Uterus (tissue), 3 donors: ENCODE measurements at regions not wholly inside any gene's neighbourhood (a gene's known extent, or its start where the extent isn't known, plus 50 kb on each side); places are given as distances from the start of the nearest gene placed in this dataset.

Source experiments
- DNase-seq, 2 donors: peaks; one replicate each; pipeline ENCODE4 v3.0.0-alpha.2; 2019 to 2020
- H3K27ac ChIP-seq, 2 donors: fragments of 200-600 bp; sonication (generic); 1 replicate in 1 of 2; 2 replicates in 1 of 2; pipeline ENCODE4 v1.5.1; 2016 to 2018
- H3K27me3 ChIP-seq, 2 donors: fragments of 200-600 bp; sonication (generic); one replicate each; pipeline ENCODE4 v1.5.1; 2018 to 2019; ENCODE audit warnings: control low read depth in 1 of 2
- H3K36me3 ChIP-seq, 2 donors: fragments of 200-600 bp; sonication (generic); one replicate each; pipeline ENCODE4 v1.5.1; 2019; ENCODE audit warnings: control low read depth in 1 of 2
- H3K4me1 ChIP-seq, 2 donors: fragments of 200-600 bp; sonication (generic); one replicate each; pipeline ENCODE4 v1.5.1; 2018 to 2019; ENCODE audit warnings: control low read depth in 1 of 2
- H3K4me3 ChIP-seq, 2 donors: fragments of 200-600 bp; sonication (generic); 1 replicate in 1 of 2; 2 replicates in 1 of 2; pipeline ENCODE4 v1.5.1; 2018 to 2019; ENCODE audit warnings: mild to moderate bottlenecking in 1 of 2
- H3K9me3 ChIP-seq, 2 donors: fragments of 200-600 bp; sonication (generic); one replicate each; pipeline ENCODE4 v1.5.1; 2019; ENCODE audit warnings: control low read depth in 1 of 2
- CTCF ChIP-seq, 4 experiments: fragments of 200-600 bp in 2 of 4; fragments of 450-650 bp in 2 of 4; sonication (generic) in 2 of 4; IDR thresholded peaks; one replicate each; pipeline ENCODE4 v1.5.1; 2016 to 2019; ENCODE audit warnings: antibody characterized with exemption in 4 of 4, mild to moderate bottlenecking in 2 of 4, moderate library complexity in 1 of 4
- POLR2A ChIP-seq, 2 donors: fragments of 450-650 bp; IDR thresholded peaks; one replicate each; pipeline ENCODE4 v1.6.1; 2016; ENCODE audit warnings: antibody characterized with exemption in 2 of 2, mild to moderate bottlenecking in 1 of 2, moderate library complexity in 1 of 2
- intact Hi-C: fragments of 100-400 bp; cut with DNase I; formaldehyde crosslinking; loops from one replicate; pipeline ENCODE4 v1.15.1; 2023; ENCODE audit warnings: low total_unique reads
- donor health status: DM: yes; HTN: yes; CAD: no.

- TF ChIP-seq CTCF (IDR thresholded peaks at IDR 0.05) (no peak), POLR2A (IDR thresholded peaks at IDR 0.05) (no peak)
- no peaks in the 10 kb centered on the region for H3K36me3 ChIP-seq
- intact Hi-C loops: no loop called here
Observed at GRCh38 chr13:90120026-90120425, 1227.5 kb upstream of the MIR17HG start.

GRCh38 chr13:90121784-90122183, 1225.7 kb upstream of the MIR17HG start:
- no peaks in the 10 kb centered on the region for H3K4me1 ChIP-seq
- no peak overlapping the region for H3K27ac ChIP-seq
- no peaks in the 10 kb centered on the region for H3K27me3 ChIP-seq
- no peak for DNase-seq
- TF ChIP-seq CTCF (IDR thresholded peaks at IDR 0.05) (no peak), POLR2A (IDR thresholded peaks at IDR 0.05) (no peak)
- no peak overlapping the region for H3K4me3 ChIP-seq
- H3K9me3 ChIP-seq: no peaks in the 10 kb centered on the region
- no peaks in the 10 kb centered on the region for H3K36me3 ChIP-seq
- intact Hi-C loops: no loop called here

More at GRCh38 chr13:90120026-90120425, 1227.5 kb upstream of the MIR17HG start:
- no peak for DNase-seq
- Histone ChIP-seq H3K9me3 (no peaks in the 10 kb centered on the region), H3K27me3 (no peaks in the 10 kb centered on the region), H3K27ac (no peak overlapping the region), H3K4me3 (no peak overlapping the region), H3K4me1 (no peaks in the 10 kb centered on the region)

- Histone ChIP-seq H3K36me3 (no peaks in the 10 kb centered on the region), H3K27ac (no peak overlapping the region), H3K27me3 (no peaks in the 10 kb centered on the region), H3K9me3 (no peaks in the 10 kb centered on the region), H3K4me1 (no peaks in the 10 kb centered on the region), H3K4me3 (no peak overlapping the region)
- no peak for TF ChIP-seq CTCF (IDR thresholded peaks at IDR 0.05)
- TF ChIP-seq POLR2A (IDR thresholded peaks at IDR 0.05): no peak
- intact Hi-C loops: no loop called here
- no peak for DNase-seq
Observed at GRCh38 chr13:90122531-90122930, 1225.0 kb upstream of the MIR17HG start.

- no peaks in the 10 kb centered on the region for H3K9me3 ChIP-seq
- intact Hi-C loops: no loop called here
- DNase-seq: no peak
- H3K4me1 ChIP-seq: no peaks in the 10 kb centered on the region
- H3K4me3 ChIP-seq: no peak overlapping the region
- no peak for TF ChIP-seq CTCF (IDR thresholded peaks at IDR 0.05)
- no peak for TF ChIP-seq POLR2A (IDR thresholded peaks at IDR 0.05)
- no peaks in the 10 kb centered on the region for H3K36me3 ChIP-seq
- H3K27ac ChIP-seq: no peak overlapping the region
- no peaks in the 10 kb centered on the region for H3K27me3 ChIP-seq
Observed at GRCh38 chr13:90135558-90135957, 1211.9 kb upstream of the MIR17HG start.

DNA sequence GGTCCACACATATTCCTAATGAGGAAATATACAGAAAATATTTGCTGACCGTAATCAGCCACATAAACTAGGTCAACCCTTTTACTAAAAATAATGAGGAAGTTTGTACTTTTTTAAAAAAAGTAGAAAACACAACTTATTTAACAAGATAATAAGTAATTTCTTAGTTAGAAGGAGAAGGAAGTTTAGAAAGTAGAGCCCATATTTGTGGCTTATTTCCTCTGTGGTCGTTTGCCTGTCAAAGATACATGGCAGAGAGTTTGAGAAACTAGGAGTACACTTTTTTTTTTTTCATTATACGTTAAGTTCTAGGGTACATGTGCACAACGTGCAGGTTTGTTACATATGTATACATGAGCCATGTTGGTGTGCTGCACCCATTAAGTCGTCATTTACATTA, 1205.2 kb upstream of the MIR17HG start:
- TF ChIP-seq CTCF (IDR thresholded peaks at IDR 0.05) (no peak), POLR2A (IDR thresholded peaks at IDR 0.05) (no peak)

More for the DNA sequence above, 1205.2 kb upstream of the MIR17HG start:
- H3K36me3 ChIP-seq: no peaks in the 10 kb centered on the region
- intact Hi-C loops: no loop called here
- H3K4me1 ChIP-seq: no peaks in the 10 kb centered on the region
- no peak for DNase-seq
- H3K9me3 ChIP-seq: no peaks in the 10 kb centered on the region
- no peaks in the 10 kb centered on the region for H3K27me3 ChIP-seq
- no peak overlapping the region for H3K27ac ChIP-seq
- H3K4me3 ChIP-seq: no peak overlapping the region
